SK-N-MC (cell line): ENCODE measurements at regions not wholly inside any gene's neighbourhood (a gene's known extent, or its start where the extent isn't known, plus 50 kb on each side); places are given as distances from the start of the nearest gene placed in this dataset.

ENCODE experiments used
- EZH2 ChIP-seq: fragments of 200-600 bp; sonication (generic); IDR thresholded peaks from one replicate; pipeline ENCODE4 v1.6.1; 2017; ENCODE audit warnings: antibody characterized with exemption
- FOXP2 ChIP-seq: optimal IDR thresholded peaks from 2 replicates; pipeline ENCODE3; 2011; ENCODE audit warnings: mild to moderate bottlenecking, moderate library complexity; ENCODE audit not compliant: insufficient read depth; ENCODE audit errors: extremely low read length, control extremely low read depth
- POLR2AphosphoS5 ChIP-seq: IDR thresholded peaks from 2 replicates; pipeline ENCODE4 v1.6.1; 2012; ENCODE audit warnings: mild to moderate bottlenecking, low read depth, low read length, borderline replicate concordance

- no peak for TF ChIP-seq POLR2AphosphoS5
- TF ChIP-seq EZH2: no peak
- TF ChIP-seq FOXP2: no peak
These were observed 545.5 kb downstream of the TCERG1L start for GRCh38 chr10:130766071-130766470.
